Omental fat pad (tissue), 3 donors: ENCODE measurements at regions not wholly inside any gene's neighbourhood (a gene's known extent, or its start where the extent isn't known, plus 50 kb on each side); places are given as distances from the start of the nearest gene placed in this dataset.

Experiments
- ATAC-seq: fragments of 150-250 bp; one replicate; pipeline ENCODE4 v1.9.1; 2016; ENCODE audit warnings: mild to moderate bottlenecking, moderate library complexity; ENCODE audit not compliant: low FRiP score
- DNase-seq: peaks from one replicate; pipeline ENCODE4 v3.0.0-alpha.2; 2019; ENCODE audit warnings: low spot score
- CTCF ChIP-seq, 3 donors: fragments of 450-650 bp; IDR thresholded peaks; one replicate each; pipeline ENCODE4 v1.5.1; 2016 to 2017; ENCODE audit warnings: antibody characterized with exemption in 3 of 3, mild to moderate bottlenecking in 3 of 3, moderate library complexity in 2 of 3

- ATAC-seq = no peak
- DNase-seq = no peak
- TF ChIP-seq CTCF (IDR thresholded peaks at IDR 0.05) = no peak
Observed at GRCh38 chr3:84567796-84568195, 391.0 kb upstream of the CADM2 start.

- DNase-seq (no peak), ATAC-seq (no peak)
- TF ChIP-seq CTCF (IDR thresholded peaks at IDR 0.05) = no peak
Observed at GRCh38 chr3:84573962-84574361, 384.8 kb upstream of the CADM2 start.

GRCh38 chr3:84586427-84586826 is 372.4 kb upstream of the CADM2 start:
- no peak for DNase-seq
- TF ChIP-seq CTCF (IDR thresholded peaks at IDR 0.05) = no peak
- ATAC-seq = no peak

GRCh38 chr3:84600703-84601225 is 358.0 kb upstream of the CADM2 start:
- DNase-seq = no peak
- no peak for TF ChIP-seq CTCF (IDR thresholded peaks at IDR 0.05)
- ATAC-seq = no peak

GRCh38 chr3:84601303-84601702 is 357.5 kb upstream of the CADM2 start:
- no peak for DNase-seq
- no peak for ATAC-seq
- TF ChIP-seq CTCF (IDR thresholded peaks at IDR 0.05) = no peak

- DNase-seq (no peak), ATAC-seq (no peak)
Observed at GRCh38 chr3:84621823-84622222, 337.0 kb upstream of the CADM2 start.

More at GRCh38 chr3:84621823-84622222, 337.0 kb upstream of the CADM2 start:
- no peak for TF ChIP-seq CTCF (IDR thresholded peaks at IDR 0.05)
